HG03025 (cell line): ENCODE measurements at regions not wholly inside any gene's neighbourhood (a gene's known extent, or its start where the extent isn't known, plus 50 kb on each side); places are given as distances from the start of the nearest gene placed in this dataset.
"Not testable (repeated sequence)": the region's sequence is repeated elsewhere in the genome, so short reads cannot be mapped to it uniquely, and the experiment has no call there.

ENCODE experiments used
- ATAC-seq: cut with Tn5 transposase; IDR thresholded peaks from one replicate; pipeline ENCODE4 v1.9.1; 2021; ENCODE audit warnings: mild to moderate bottlenecking, moderate library complexity; ENCODE audit not compliant: unreplicated experiment, low FRiP score

- ATAC-seq, result not testable (repeated sequence)
Observed at GRCh38 chr3:194264631-194265504, 86.3 kb downstream of the CPN2 start.

GRCh38 chr3:194265505-194265892 is 85.6 kb downstream of the CPN2 start:
- no peak for ATAC-seq

- ATAC-seq, result no peak
Observed at GRCh38 chr3:194265996-194266964, 84.8 kb downstream of the CPN2 start.

- no peak for ATAC-seq
Observed at GRCh38 chr3:194267744-194268653, 83.1 kb downstream of the CPN2 start.

- ATAC-seq, result no peak
Observed at GRCh38 chr3:194268654-194269512, 82.2 kb downstream of the CPN2 start.

GRCh38 chr3:194269610-194270145 is 81.5 kb downstream of the CPN2 start:
- ATAC-seq, result no peak

GRCh38 chr3:194270627-194271459 is 80.3 kb downstream of the CPN2 start:
- ATAC-seq, result no peak

GRCh38 chr3:194271460-194272035 is 79.6 kb downstream of the CPN2 start:
- ATAC-seq, result no peak

- ATAC-seq, result no peak
Observed at GRCh38 chr3:194272221-194272620, 78.9 kb downstream of the CPN2 start.

GRCh38 chr3:194272861-194273742 is 78.0 kb downstream of the CPN2 start:
- ATAC-seq, result no peak

- no peak for ATAC-seq
Observed at GRCh38 chr3:194273743-194274310, 77.3 kb downstream of the CPN2 start.

- ATAC-seq, result no peak
Observed at GRCh38 chr3:194274424-194275085, 76.6 kb downstream of the CPN2 start.

- no peak for ATAC-seq
Observed at GRCh38 chr3:194275291-194275690, 75.8 kb downstream of the CPN2 start.

- ATAC-seq, result no peak
Observed at GRCh38 chr3:194275721-194276120, 75.4 kb downstream of the CPN2 start.

- no peak for ATAC-seq
Observed at GRCh38 chr3:194276768-194277103, 74.4 kb downstream of the CPN2 start.

GRCh38 chr3:194277104-194277785 is 73.9 kb downstream of the CPN2 start:
- ATAC-seq, result no peak
